Activated CD8-positive, alpha-beta memory T cell treated with anti-CD3 and anti-CD28 coated beads, Interleukin-2, amount 50 U/mL, for 24 hours (primary cell): ENCODE measurements at regions not wholly inside any gene's neighbourhood (a gene's known extent, or its start where the extent isn't known, plus 50 kb on each side); places are given as distances from the start of the nearest gene placed in this dataset.

Experiments
- DNase-seq: peaks from one replicate; pipeline ENCODE4 v3.0.0-alpha.2; 2020; ENCODE audit errors: extremely low read depth

- DNase-seq: no peak
Observed at GRCh38 chr5:143562935-143563334, 159.4 kb upstream of the NR3C1 start.

- DNase-seq: no peak
Observed at GRCh38 chr5:143561219-143561618, 157.7 kb upstream of the NR3C1 start.

GRCh38 chr5:143560378-143560777 is 156.9 kb upstream of the NR3C1 start:
- DNase-seq: no peak

- no peak for DNase-seq
Observed at GRCh38 chr5:143559586-143560109, 156.2 kb upstream of the NR3C1 start.

GRCh38 chr5:143558048-143558447 is 154.6 kb upstream of the NR3C1 start:
- no peak for DNase-seq

- DNase-seq: no peak
Observed at GRCh38 chr5:143557061-143557818, 153.8 kb upstream of the NR3C1 start.

- no peak for DNase-seq
Observed at GRCh38 chr5:143554918-143555477, 151.5 kb upstream of the NR3C1 start.

- DNase-seq: no peak
Observed at GRCh38 chr5:143554187-143554717, 150.8 kb upstream of the NR3C1 start.

- no peak for DNase-seq
Observed at GRCh38 chr5:143552680-143553079, 149.2 kb upstream of the NR3C1 start.

GRCh38 chr5:143551820-143552251 is 148.3 kb upstream of the NR3C1 start:
- DNase-seq: no peak

- no peak for DNase-seq
Observed at GRCh38 chr5:143550986-143551630, 147.6 kb upstream of the NR3C1 start.

GRCh38 chr5:143547342-143547741 is 143.9 kb upstream of the NR3C1 start:
- no peak for DNase-seq

GRCh38 chr5:143546394-143546793 is 142.9 kb upstream of the NR3C1 start:
- no peak for DNase-seq

- no peak for DNase-seq
Observed at GRCh38 chr5:143544606-143545005, 141.1 kb upstream of the NR3C1 start.

GRCh38 chr5:143543358-143544255 is 140.1 kb upstream of the NR3C1 start:
- no peak for DNase-seq

- no peak for DNase-seq
Observed at GRCh38 chr5:143542798-143543144, 139.3 kb upstream of the NR3C1 start.

GRCh38 chr5:143541943-143542797 is 138.7 kb upstream of the NR3C1 start:
- DNase-seq: no peak

- no peak for DNase-seq
Observed at GRCh38 chr5:143539742-143540141, 136.3 kb upstream of the NR3C1 start.

GRCh38 chr5:143537056-143537455 is 133.6 kb upstream of the NR3C1 start:
- no peak for DNase-seq

GRCh38 chr5:143536364-143536763 is 132.9 kb upstream of the NR3C1 start:
- DNase-seq: no peak

GRCh38 chr5:143534761-143535154 is 131.3 kb upstream of the NR3C1 start:
- DNase-seq: no peak
